Tibial artery (tissue), 4 donors: ENCODE measurements at regions not wholly inside any gene's neighbourhood (a gene's known extent, or its start where the extent isn't known, plus 50 kb on each side); places are given as distances from the start of the nearest gene placed in this dataset.

Experiments used
- DNase-seq, 2 donors: peaks; one replicate each; pipeline ENCODE4 v3.0.0-alpha.2; 2019
- H3K27ac ChIP-seq, 2 donors: fragments of 200-600 bp; sonication (generic) in 1 of 2; 1 replicate in 1 of 2; 2 replicates in 1 of 2; pipeline ENCODE4 v1.5.1; 2018 to 2019; ENCODE audit warnings: mild to moderate bottlenecking in 1 of 2
- H3K27me3 ChIP-seq, 2 donors: fragments of 200-600 bp; sonication (generic) in 1 of 2; one replicate each; pipeline versions ENCODE4 v1.5.1 to v1.6.0; 2016 to 2019
- H3K36me3 ChIP-seq, 3 donors: fragments of 200-600 bp; sonication (generic) in 2 of 3; one replicate each; pipeline ENCODE4 v1.5.1; 2016 to 2019; ENCODE audit warnings: mild to moderate bottlenecking in 2 of 3
- H3K4me1 ChIP-seq, 4 donors: fragments of 200-600 bp; sonication (generic) in 2 of 4; 1 replicate in 3 of 4; 2 replicates in 1 of 4; pipeline ENCODE4 v1.5.1; 2016 to 2019
- H3K4me3 ChIP-seq, 2 donors: fragments of 200-600 bp; sonication (generic) in 1 of 2; 1 replicate in 1 of 2; 2 replicates in 1 of 2; pipeline ENCODE4 v1.5.1; 2018 to 2019; ENCODE audit warnings: mild to moderate bottlenecking in 2 of 2
- H3K9me3 ChIP-seq, 3 donors: fragments of 200-600 bp; sonication (generic) in 1 of 3; one replicate each; pipeline ENCODE4 v1.5.1; 2016 to 2019
- CTCF ChIP-seq, 2 experiments: fragments of 200-600 bp in 1 of 2; fragments of 450-650 bp in 1 of 2; IDR thresholded peaks; one replicate each; pipeline ENCODE4 v1.5.1; 2017 to 2019; ENCODE audit warnings: antibody characterized with exemption in 2 of 2, mild to moderate bottlenecking in 1 of 2, moderate library complexity in 1 of 2
- intact Hi-C: fragments of 100-400 bp; cut with DNase I; formaldehyde crosslinking; loops from one replicate; pipeline ENCODE4 v1.15.0; 2023; ENCODE audit warnings: low total_unique reads

- Histone ChIP-seq H3K27me3 (no peaks in the 10 kb centered on the region), H3K36me3 (no peaks in the 10 kb centered on the region), H3K4me1 (no peaks in the 10 kb centered on the region), H3K27ac (no peak overlapping the region), H3K4me3 (no peak overlapping the region), H3K9me3 (peaks cover 0 to 10% (median 0%) of the 10 kb centered on the region in 3 donors)
- no peak for DNase-seq
- TF ChIP-seq CTCF (IDR thresholded peaks at IDR 0.05) = no peak
- intact Hi-C loops = no loop called here
These were observed 171.0 kb downstream of the SLC4A3 start for GRCh38 chr2:219798430-219798829.

GRCh38 chr2:219803294-219803693, 175.9 kb downstream of the SLC4A3 start:
- Histone ChIP-seq H3K36me3 (no peaks in the 10 kb centered on the region), H3K27me3 (no peaks in the 10 kb centered on the region), H3K9me3 (peaks cover 0 to 15% (median 0%) of the 10 kb centered on the region in 3 donors), H3K4me3 (no peak overlapping the region), H3K27ac (no peak overlapping the region), H3K4me1 (no peaks in the 10 kb centered on the region)
- intact Hi-C loops = no loop called here
- TF ChIP-seq CTCF (IDR thresholded peaks at IDR 0.05) = no peak
- DNase-seq = no peak

GRCh38 chr2:219810895-219811294, 183.5 kb downstream of the SLC4A3 start:
- DNase-seq = no peak
- no peak overlapping the region for H3K27ac ChIP-seq
- intact Hi-C loops = no loop called here
- H3K4me1 ChIP-seq = no peaks in the 10 kb centered on the region
- H3K9me3 ChIP-seq = peaks cover 0 to 15% (median 13%) of the 10 kb centered on the region in 3 donors
- H3K4me3 ChIP-seq = no peak overlapping the region
- no peak for TF ChIP-seq CTCF (IDR thresholded peaks at IDR 0.05)
- no peaks in the 10 kb centered on the region for H3K27me3 ChIP-seq
- H3K36me3 ChIP-seq = no peaks in the 10 kb centered on the region

GRCh38 chr2:219812672-219813071, 185.2 kb downstream of the SLC4A3 start:
- no peak for DNase-seq
- H3K4me1 ChIP-seq = no peaks in the 10 kb centered on the region
- peaks cover 0 to 13% (median 10%) of the 10 kb centered on the region in 3 donors for H3K9me3 ChIP-seq
- intact Hi-C loops = no loop called here
- H3K36me3 ChIP-seq = no peaks in the 10 kb centered on the region
- no peaks in the 10 kb centered on the region for H3K27me3 ChIP-seq
- no peak overlapping the region for H3K4me3 ChIP-seq
- no peak for TF ChIP-seq CTCF (IDR thresholded peaks at IDR 0.05)
- H3K27ac ChIP-seq = no peak overlapping the region

- H3K9me3 ChIP-seq = peaks cover 0 to 7% (median 0%) of the 10 kb centered on the region in 3 donors
- H3K4me3 ChIP-seq = no peak overlapping the region
- no peaks in the 10 kb centered on the region for H3K27me3 ChIP-seq
- no peak for DNase-seq
- TF ChIP-seq CTCF (IDR thresholded peaks at IDR 0.05) = no peak
- H3K27ac ChIP-seq = no peak overlapping the region
- intact Hi-C loops = no loop called here
- H3K36me3 ChIP-seq = no peaks in the 10 kb centered on the region
- no peaks in the 10 kb centered on the region for H3K4me1 ChIP-seq
These were observed 193.3 kb downstream of the SLC4A3 start for GRCh38 chr2:219820767-219821166.

DNA sequence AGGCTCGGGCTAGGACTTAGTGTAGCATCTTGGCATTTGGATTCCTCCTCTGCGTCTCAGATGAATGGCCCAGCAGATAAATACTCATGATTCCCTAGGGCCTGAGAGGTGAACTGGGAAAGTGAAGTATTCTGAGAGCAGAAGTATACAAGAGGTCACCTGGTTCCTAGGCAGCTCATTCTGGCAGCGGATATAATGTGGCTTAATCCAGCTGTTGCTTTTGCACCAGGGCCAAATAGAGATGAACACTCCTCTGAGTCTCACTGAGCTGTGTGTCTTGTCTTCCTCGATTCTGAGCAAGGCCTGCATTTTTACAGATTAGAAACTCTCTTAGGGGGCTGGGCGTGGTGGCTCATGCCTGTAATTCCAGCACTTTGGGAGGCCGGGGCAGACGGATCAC, 196.1 kb downstream of the SLC4A3 start:
- H3K4me1 ChIP-seq = no peaks in the 10 kb centered on the region
- no peak for TF ChIP-seq CTCF (IDR thresholded peaks at IDR 0.05)
- no peaks in the 10 kb centered on the region for H3K27me3 ChIP-seq
- no peaks in the 10 kb centered on the region for H3K36me3 ChIP-seq
- no peak overlapping the region for H3K4me3 ChIP-seq
- intact Hi-C loops = no loop called here
- no peak overlapping the region for H3K27ac ChIP-seq
- no peak for DNase-seq
- H3K9me3 ChIP-seq = peaks cover 0 to 7% (median 0%) of the 10 kb centered on the region in 3 donors
